Body of pancreas (tissue), 4 donors: ENCODE measurements at regions not wholly inside any gene's neighbourhood (a gene's known extent, or its start where the extent isn't known, plus 50 kb on each side); places are given as distances from the start of the nearest gene placed in this dataset.

ENCODE experiments used
- CTCF ChIP-seq, 7 experiments: fragments of 450-650 bp in 4 of 7; fragments of 200-600 bp in 3 of 7; sonication (generic) in 3 of 7; IDR thresholded peaks; one replicate each; pipeline ENCODE4 v1.5.1; 2016 to 2019; ENCODE audit warnings: antibody characterized with exemption in 7 of 7
- POLR2A ChIP-seq, 3 donors: fragments of 450-650 bp; IDR thresholded peaks; one replicate each; pipeline ENCODE4 v1.6.1; 2016; ENCODE audit warnings: antibody characterized with exemption in 3 of 3, mild to moderate bottlenecking in 2 of 3

GRCh38 chr9:19938990-19939733 is 150.3 kb upstream of the SLC24A2 start:
- TF ChIP-seq POLR2A (IDR thresholded peaks at IDR 0.05) (no peak), CTCF (IDR thresholded peaks at IDR 0.05) (no peak)
